Neural progenitor cell (in vitro differentiated cells): ENCODE measurements at regions not wholly inside any gene's neighbourhood (a gene's known extent, or its start where the extent isn't known, plus 50 kb on each side); places are given as distances from the start of the nearest gene placed in this dataset.

Experiments
- EZH2phosphoT487 ChIP-seq: fragments of 200-600 bp; sonication (generic); IDR thresholded peaks from 2 replicates; pipeline ENCODE4 v1.6.1; 2017; ENCODE audit warnings: antibody characterized with exemption
- TF ChIP-seq, protein P1 (sequence below): fragments of 200-600 bp; sonication (generic); IDR thresholded peaks from 2 replicates; pipeline ENCODE4 v1.5.1; 2017; ENCODE audit warnings: antibody characterized with exemption, mild to moderate bottlenecking

DNA sequence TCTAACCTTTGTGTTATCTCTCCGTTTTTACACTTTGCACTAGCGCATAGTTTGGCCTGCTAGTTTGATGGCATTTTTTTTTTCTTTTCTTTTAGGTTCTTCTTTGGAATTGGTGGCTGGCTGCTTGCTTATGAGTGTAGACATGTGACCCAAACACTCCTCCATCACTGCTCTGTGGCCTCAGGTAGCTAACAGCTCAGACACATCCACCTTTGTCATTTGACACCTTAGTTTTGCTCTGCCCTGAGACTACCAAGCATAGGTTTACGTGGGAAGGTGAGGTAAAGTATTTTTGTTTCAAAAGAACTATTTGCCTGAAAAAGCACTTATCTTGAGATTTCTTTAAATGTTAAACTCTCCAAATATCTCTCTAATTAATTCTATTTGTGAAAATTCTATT is 368.4 kb upstream of the MAP3K7 start:
- TF ChIP-seq, protein P1, sequence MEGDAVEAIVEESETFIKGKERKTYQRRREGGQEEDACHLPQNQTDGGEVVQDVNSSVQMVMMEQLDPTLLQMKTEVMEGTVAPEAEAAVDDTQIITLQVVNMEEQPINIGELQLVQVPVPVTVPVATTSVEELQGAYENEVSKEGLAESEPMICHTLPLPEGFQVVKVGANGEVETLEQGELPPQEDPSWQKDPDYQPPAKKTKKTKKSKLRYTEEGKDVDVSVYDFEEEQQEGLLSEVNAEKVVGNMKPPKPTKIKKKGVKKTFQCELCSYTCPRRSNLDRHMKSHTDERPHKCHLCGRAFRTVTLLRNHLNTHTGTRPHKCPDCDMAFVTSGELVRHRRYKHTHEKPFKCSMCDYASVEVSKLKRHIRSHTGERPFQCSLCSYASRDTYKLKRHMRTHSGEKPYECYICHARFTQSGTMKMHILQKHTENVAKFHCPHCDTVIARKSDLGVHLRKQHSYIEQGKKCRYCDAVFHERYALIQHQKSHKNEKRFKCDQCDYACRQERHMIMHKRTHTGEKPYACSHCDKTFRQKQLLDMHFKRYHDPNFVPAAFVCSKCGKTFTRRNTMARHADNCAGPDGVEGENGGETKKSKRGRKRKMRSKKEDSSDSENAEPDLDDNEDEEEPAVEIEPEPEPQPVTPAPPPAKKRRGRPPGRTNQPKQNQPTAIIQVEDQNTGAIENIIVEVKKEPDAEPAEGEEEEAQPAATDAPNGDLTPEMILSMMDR, result no peak
- TF ChIP-seq EZH2phosphoT487, result no peak
